HS-5 (cell line): ENCODE measurements at regions not wholly inside any gene's neighbourhood (a gene's known extent, or its start where the extent isn't known, plus 50 kb on each side); places are given as distances from the start of the nearest gene placed in this dataset.
"Not testable (repeated sequence)": the region's sequence is repeated elsewhere in the genome, so short reads cannot be mapped to it uniquely, and the experiment has no call there.

Experiments used
- DNase-seq: peaks from one replicate; pipeline ENCODE4 v3.0.0-alpha.2; 2012; ENCODE audit warnings: low read depth

DNA sequence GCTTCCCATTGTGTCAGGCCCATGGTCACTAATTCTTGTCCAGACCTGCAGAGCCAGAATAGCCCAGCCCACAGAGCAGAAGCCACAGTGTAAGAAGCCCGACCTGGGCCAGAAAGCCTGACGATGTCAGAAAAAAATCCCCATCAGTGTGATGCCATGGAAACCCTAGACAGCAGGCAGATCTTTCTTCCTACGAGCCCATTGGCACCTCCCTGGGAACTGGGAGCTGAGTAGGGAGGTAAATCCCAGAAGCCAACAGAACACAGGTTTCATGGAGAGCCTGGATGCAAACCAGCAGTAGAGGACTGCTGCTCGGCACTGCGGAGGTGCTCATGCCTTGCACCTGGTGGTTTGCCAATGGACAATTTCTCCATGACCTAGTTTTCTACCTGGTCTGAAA is 82.2 kb upstream of the SLC22A16 start:
- DNase-seq, result no peak

DNA sequence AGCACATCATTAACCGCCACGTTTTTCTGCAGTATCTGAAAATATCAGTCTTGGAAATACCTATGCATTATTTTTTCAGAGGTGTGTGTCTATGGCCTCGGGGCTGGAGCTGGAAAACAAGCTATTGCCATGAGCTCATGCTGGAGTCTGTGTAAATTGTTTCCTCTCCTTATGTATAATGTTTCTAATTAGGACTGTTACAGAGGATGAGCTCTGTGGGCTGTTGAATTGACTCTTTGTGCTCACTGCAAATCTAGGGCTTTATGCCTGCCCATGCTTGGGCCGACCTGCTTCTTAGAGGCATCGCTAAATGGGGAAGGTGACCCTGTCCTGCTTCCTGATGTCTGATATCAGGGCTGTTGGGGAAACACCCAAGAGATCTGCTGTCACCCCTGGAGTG is 80.8 kb upstream of the SLC22A16 start:
- DNase-seq, result no peak

DNA sequence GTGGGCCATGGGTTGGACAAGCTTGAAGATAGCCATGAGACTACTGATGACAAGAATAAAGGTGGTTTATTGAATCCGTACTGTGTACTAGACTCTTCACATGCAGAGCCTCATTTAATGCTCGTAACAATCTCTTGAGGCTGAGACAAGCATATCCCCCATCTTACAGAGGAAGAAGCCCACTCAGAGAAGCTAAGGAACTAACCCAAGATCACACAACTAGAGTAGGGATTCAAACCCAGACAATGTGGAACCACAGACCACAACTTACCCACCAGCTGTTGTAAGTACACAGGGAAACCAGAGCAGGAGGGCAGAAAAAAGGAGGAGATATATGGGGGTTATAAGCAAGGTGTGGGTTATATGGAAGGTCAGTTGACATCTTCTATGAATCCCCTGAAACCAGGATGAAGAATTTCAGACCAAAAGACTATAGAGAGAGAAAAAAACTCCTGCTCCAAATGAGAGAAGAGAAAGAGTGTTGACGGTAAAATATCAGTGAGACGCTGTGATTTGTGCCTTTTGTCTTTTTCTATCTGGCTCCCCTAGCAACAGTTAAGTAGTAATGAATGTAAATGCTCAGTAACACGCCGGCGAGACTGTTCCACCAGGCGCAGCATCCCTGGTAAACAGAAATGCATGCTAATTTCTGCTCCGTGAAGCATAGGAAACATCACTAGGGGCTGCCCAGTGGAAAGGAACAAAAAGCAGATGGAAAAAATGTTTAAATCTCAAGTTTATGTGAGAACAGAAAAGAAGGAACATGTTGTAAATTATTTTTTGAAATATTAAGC is 80.1 kb upstream of the SLC22A16 start:
- no peak for DNase-seq

GRCh38 chr6:110554966-110555460 is 78.6 kb upstream of the SLC22A16 start:
- no peak for DNase-seq

DNA sequence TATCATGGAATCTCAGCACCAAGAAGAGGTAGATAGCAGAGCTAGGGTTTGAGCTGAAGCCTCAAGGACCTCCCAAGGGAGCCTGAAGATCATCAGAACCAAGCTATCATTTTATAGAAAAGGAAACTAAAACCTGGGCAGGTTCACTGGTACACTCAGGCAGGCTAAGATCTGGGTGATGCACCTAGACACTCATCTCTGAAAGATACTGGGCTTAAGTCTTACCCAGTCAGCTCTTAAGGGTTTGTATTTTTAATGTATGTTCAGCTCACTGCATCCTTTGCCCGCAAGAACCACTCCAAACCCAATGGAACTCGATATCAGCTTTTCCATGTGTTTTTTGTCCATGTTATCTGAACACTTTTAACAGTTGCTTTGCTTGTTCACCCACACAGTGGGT is 78.0 kb upstream of the SLC22A16 start:
- DNase-seq, result no peak

GRCh38 chr6:110552901-110553641 is 76.7 kb upstream of the SLC22A16 start:
- no peak for DNase-seq

GRCh38 chr6:110552076-110552475 is 75.7 kb upstream of the SLC22A16 start:
- no peak for DNase-seq

DNA sequence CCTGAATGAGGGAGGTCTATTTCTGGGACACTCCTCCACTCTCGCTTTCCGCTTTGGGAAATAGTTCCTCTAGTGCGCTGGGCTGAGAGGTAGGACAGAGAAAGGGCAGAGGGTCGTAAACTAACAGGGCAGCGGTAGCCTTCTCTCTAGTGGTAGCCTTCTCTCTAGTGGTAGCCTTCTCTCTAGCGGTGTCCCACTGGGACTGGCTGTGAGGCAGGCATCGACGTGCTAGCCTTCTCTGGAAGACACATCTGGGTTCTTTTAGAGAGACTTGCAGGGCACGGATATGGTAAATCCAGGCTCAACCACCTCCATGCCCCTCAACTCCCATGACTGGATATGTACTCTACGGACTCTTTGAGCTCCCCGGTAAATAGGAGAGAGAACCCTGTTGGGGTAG is 74.7 kb upstream of the SLC22A16 start:
- DNase-seq, result no peak

DNA sequence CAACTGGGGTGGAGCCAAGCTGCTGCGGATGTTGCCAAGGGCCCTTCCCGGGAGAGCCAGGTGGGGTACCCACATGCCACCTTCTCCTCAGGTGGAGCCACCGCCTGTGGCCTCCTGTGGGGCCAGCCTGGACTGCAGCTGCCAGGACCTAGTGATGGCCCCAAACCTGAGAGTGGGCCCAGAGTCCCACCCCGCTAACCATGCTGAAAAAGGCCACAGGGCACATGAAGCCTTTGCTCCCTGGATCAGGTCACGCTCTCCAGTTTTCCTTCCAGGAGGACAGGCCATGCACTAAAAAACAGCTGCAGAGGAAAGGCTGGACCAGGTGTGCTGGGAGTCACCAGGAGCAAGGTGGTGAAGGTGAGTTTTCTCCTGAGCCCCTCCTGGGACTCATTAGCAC is 73.9 kb upstream of the SLC22A16 start:
- no peak for DNase-seq

- DNase-seq, result no peak
Measured at GRCh38 chr6:110549277-110549676, 72.9 kb upstream of the SLC22A16 start.

DNA sequence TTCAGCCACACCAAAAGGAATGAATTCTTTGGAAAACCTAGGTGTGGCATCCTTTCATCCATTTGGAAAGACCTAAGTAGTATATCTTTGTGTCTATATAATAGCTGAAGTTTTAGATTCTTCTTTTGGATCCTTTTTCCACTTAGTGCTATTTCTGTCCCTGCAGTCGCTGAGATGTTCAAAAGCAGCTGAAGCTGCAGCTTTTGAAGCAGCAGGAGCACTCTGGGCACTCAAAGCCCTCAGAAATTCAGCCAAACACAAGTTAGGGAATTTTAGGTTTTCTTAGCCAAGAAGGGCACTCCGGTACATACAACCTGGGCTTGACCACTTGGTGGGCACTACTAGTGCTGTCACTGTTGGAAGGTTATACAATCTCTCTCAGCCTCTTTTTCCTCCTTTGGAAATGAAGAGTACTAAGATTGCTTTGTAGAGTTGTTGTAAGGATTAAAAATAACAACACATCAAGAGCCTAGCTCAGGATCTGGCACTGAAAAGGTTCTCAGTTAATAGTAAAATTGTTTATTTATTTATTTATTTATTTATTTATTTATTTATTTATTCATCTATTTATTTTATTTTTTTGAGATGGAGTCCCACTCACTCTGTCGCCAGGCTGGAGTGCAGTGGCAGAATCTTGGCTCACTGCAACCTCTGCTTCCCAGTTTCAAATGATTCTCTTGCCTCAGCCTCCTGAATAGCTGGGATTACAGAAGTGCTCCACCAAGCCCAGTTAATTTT is 71.9 kb upstream of the SLC22A16 start:
- no peak for DNase-seq

DNA sequence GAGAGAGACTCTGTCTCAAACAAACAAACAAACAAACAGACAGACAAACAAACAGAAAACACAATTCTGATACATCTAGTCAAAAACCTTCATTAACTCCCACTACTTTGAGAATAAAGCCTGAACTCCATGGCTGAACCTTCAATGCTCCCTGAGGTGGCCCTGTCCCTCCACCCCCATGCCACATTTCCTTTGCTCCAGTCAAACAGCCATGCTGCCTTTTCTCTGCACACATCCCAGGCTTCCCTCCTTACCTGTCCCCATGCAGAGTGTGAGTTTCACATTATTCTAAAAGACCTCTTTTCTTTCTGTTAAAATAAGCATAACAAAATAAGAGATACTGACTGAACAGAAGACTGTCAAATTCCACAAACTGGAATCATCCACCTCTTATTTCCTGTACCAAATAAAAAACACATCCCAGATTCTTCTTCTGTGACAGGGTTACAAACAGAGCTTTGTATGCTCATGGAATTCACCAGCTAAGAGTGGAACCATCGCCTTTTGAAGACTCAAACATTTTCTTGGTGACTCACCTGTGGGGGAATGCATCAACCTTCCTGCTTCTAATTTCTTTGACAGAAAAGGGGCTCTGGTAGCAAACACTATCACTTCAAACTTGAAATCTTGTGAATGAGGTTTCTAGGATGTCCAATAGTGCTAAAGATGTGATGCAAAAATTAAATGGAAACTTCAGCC is 71.0 kb upstream of the SLC22A16 start:
- DNase-seq, result peak; percentile 78

GRCh38 chr6:110545081-110545872 is 68.9 kb upstream of the SLC22A16 start:
- no peak for DNase-seq

- DNase-seq, result no peak
Measured at GRCh38 chr6:110544472-110544871, 68.1 kb upstream of the SLC22A16 start.

DNA sequence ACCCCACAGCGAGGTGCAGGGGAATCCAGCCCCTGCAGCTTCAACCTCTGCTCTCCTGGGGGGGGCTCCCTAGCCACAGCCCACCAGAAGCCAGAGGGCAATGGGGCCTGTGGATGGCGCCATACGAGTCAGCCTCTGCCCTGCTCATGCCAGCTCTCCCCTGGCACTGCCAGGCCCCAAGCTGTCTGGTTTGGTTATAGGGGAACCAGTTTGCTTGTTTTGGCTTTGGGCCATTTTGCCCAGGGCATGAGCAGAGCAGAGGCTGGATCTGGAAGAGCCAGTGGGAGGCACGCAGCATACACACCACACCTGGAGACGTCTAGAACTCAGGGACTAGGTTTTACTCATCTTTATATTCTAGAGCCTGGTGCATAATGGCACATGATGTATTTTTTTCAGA is 66.7 kb upstream of the SLC22A16 start:
- DNase-seq, result no peak

- DNase-seq, result no peak
Measured at GRCh38 chr6:110542311-110543024, 66.1 kb upstream of the SLC22A16 start.

DNA sequence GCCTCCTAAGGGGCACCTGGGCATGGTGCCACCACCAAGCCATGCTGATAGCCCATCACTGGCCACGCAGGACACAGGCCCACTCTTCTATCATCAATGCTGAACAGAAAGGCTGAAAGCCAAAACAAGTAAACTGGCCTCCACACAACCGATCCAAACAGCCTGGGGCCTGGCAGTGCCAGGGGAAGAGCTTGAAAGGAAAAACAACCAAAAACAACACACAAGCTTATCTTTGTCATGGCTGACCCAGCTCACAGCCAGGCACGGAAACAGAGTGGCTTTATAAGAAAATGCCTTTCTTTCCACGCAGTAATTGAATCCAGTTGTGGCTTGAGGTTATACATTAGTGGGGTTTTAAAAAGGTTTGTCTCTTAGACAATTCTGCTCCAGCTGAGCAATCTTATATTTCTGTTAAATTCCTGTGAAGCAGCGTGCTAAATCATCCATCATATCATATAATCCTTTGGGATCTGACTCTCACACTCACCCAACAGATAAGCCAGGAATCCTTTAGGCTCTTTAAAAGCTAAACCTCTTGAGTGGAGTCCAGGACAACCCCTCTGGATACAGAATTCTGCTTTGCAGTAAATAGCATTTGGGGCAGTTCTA is 65.4 kb upstream of the SLC22A16 start:
- DNase-seq, result no peak

GRCh38 chr6:110539277-110540019 is 63.0 kb upstream of the SLC22A16 start:
- not testable (repeated sequence) for DNase-seq

DNA sequence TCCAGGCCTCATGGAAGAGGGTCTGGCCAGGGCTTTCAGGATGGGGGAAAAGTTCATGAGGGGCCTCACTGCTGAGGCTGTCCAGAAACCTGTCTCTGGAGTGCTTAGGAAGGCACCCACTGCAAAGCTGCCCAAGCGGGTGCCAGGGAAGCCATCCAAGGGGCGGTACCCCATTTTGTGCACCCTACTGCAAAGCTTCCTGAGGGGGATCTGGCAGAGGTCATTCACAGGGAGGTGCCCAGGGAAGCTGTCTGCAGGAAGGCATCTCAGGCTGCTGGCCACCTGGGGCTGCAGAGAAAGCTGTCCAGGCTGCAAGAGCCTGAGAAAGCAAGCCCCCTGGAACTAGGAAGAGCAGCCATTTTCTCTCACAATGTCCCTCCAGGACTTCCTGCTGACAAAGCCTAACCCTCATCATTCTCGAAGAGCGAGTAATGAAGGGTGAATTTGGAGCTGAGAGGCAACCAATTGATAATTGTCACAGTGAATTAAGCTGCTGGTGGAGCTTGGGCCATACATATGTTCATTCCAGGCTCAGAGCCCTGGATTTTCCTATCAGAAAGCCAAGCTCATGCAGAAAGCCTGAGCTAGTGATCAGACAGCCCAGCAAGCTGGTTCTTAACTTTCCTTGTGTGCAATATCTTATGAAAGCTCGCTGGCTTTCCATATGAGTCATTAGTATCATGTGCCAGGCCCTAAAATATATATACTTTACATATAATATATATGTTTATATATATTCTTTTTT is 62.2 kb upstream of the SLC22A16 start:
- no peak for DNase-seq
